Mucosa of stomach (tissue), 1 donor: ENCODE measurements at regions not wholly inside any gene's neighbourhood (a gene's known extent, or its start where the extent isn't known, plus 50 kb on each side); places are given as distances from the start of the nearest gene placed in this dataset.

Experiments
- H3K27me3 ChIP-seq: one replicate; pipeline ENCODE4 v1.7.0; 2013; ENCODE audit warnings: mild to moderate bottlenecking, low read length; ENCODE audit not compliant: control insufficient read depth, insufficient read depth
- H3K36me3 ChIP-seq: one replicate; pipeline ENCODE4 v1.7.0; 2013; ENCODE audit warnings: low read length; ENCODE audit not compliant: control insufficient read depth, insufficient read depth
- H3K4me1 ChIP-seq: one replicate; pipeline ENCODE4 v1.7.0; 2013; ENCODE audit warnings: mild to moderate bottlenecking, low read length; ENCODE audit not compliant: control insufficient read depth, insufficient read depth
- H3K4me3 ChIP-seq: one replicate; pipeline ENCODE4 v1.7.0; 2013; ENCODE audit warnings: low read length
- H3K9ac ChIP-seq: one replicate; pipeline ENCODE4 v1.7.0; 2013; ENCODE audit warnings: mild to moderate bottlenecking, low read length, moderate library complexity
- H3K9me3 ChIP-seq: one replicate; pipeline ENCODE4 v1.7.0; 2013; ENCODE audit warnings: mild to moderate bottlenecking, low read length, moderate library complexity; ENCODE audit not compliant: control insufficient read depth
- donor health status: Pancreatic carcinoma.

DNA sequence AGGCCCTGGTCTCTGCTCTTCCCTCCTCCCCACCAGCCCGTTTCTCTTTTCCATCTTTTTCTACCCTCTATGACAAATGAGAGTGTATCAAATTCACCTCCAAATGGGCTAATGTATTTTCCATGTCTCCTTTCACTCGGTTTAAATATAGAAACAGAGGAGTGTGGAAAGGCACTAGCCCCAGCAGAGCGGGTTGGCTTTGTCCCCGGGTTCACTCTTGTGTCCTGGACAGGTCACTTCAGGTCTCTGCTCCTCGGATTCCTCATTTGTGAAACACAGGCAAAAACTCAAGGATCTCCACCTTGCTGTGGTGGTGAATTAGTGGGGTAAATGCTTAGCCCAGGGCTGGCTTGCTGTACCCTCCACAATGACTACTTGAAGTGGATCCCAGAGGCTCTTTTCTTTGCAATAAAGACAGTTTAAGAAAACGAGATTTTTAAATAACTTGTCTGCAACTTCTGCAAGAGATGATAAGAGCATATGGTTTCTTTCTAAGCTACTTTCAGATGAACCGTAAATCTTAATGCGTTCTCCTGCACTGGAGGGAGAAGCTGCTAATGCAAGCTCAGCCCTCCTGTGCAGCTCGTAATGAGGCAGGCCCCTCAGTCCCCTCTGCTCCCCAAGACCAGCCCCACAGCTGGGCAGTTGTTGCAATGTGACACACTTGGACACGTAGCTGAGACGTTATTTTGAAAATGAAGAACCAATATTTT lies 292.9 kb downstream of the THBS2 start:
- no peaks in the 10 kb centered on the region for H3K4me1 ChIP-seq
- no peak overlapping the region for H3K4me3 ChIP-seq
- H3K9me3 ChIP-seq = no peaks in the 10 kb centered on the region
- H3K27me3 ChIP-seq = no peaks in the 10 kb centered on the region
- no peaks in the 10 kb centered on the region for H3K36me3 ChIP-seq
- no peak overlapping the region for H3K9ac ChIP-seq

GRCh38 chr6:168959696-168960095 lies 293.9 kb downstream of the THBS2 start:
- H3K27me3 ChIP-seq = no peaks in the 10 kb centered on the region
- no peaks in the 10 kb centered on the region for H3K4me1 ChIP-seq
- no peak overlapping the region for H3K4me3 ChIP-seq

GRCh38 chr6:168956884-168957730 lies 296.5 kb downstream of the THBS2 start:
- Histone ChIP-seq H3K27me3 (no peaks in the 10 kb centered on the region), H3K36me3 (no peaks in the 10 kb centered on the region), H3K4me1 (no peaks in the 10 kb centered on the region), H3K4me3 (no peak overlapping the region), H3K9ac (no peak overlapping the region), H3K9me3 (no peaks in the 10 kb centered on the region)

More at GRCh38 chr6:168959696-168960095, 293.9 kb downstream of the THBS2 start:
- Histone ChIP-seq H3K36me3 (no peaks in the 10 kb centered on the region), H3K9ac (no peak overlapping the region), H3K9me3 (no peaks in the 10 kb centered on the region)

GRCh38 chr6:168956141-168956838 lies 297.4 kb downstream of the THBS2 start:
- Histone ChIP-seq H3K4me1 (no peaks in the 10 kb centered on the region), H3K9ac (no peak overlapping the region), H3K27me3 (no peaks in the 10 kb centered on the region), H3K9me3 (no peaks in the 10 kb centered on the region), H3K36me3 (no peaks in the 10 kb centered on the region), H3K4me3 (no peak overlapping the region)

GRCh38 chr6:168953461-168953860 lies 300.2 kb downstream of the THBS2 start:
- Histone ChIP-seq H3K27me3 (no peaks in the 10 kb centered on the region), H3K36me3 (no peaks in the 10 kb centered on the region), H3K4me1 (no peaks in the 10 kb centered on the region), H3K9ac (no peak overlapping the region), H3K4me3 (no peak overlapping the region), H3K9me3 (no peaks in the 10 kb centered on the region)

DNA sequence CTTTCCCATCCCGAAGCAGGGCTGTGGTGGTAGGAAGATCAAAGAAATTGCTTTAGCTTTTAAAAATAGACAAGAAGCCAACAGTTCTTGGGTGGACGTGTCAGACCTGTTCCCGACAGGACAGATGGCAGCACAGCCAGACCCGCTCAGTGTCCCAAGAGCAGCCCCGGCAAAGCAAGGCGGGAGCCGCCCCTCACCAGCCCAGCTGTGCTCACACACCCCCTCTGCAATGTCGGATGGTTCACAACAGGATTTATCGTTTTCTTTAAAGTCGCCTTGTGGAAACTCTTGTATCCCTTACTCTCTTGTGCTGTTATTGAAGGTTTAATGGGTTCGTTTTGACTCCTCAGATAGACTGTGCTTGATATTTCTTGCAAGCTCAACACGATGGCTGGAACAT lies 302.4 kb downstream of the THBS2 start:
- no peaks in the 10 kb centered on the region for H3K27me3 ChIP-seq
- H3K4me1 ChIP-seq = no peaks in the 10 kb centered on the region
- H3K9ac ChIP-seq = no peak overlapping the region
- H3K9me3 ChIP-seq = no peaks in the 10 kb centered on the region
- H3K36me3 ChIP-seq = no peaks in the 10 kb centered on the region
- no peak overlapping the region for H3K4me3 ChIP-seq

DNA sequence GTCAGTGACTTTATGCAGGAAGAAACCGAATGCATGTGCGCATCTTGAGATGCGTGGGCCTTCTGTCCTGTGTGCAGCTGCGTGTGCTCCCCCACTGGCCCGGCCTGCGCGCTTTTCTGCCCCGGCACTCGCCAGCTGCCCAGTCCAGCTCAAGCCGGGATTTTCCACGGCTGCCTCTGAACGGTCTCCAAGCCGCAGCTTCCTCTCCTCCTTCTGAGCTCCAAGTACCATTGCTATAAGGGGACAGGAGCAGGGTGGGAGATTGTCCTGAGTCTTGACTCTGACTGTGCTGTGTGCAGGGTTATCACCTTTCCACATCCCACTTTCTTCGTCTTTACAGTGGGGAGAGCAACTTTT lies 302.8 kb downstream of the THBS2 start:
- no peaks in the 10 kb centered on the region for H3K4me1 ChIP-seq
- no peaks in the 10 kb centered on the region for H3K27me3 ChIP-seq
- no peak overlapping the region for H3K4me3 ChIP-seq
- H3K36me3 ChIP-seq = no peaks in the 10 kb centered on the region
- no peaks in the 10 kb centered on the region for H3K9me3 ChIP-seq
- H3K9ac ChIP-seq = no peak overlapping the region

GRCh38 chr6:168949981-168950857 lies 303.4 kb downstream of the THBS2 start:
- no peak overlapping the region for H3K9ac ChIP-seq
- no peak overlapping the region for H3K4me3 ChIP-seq
- H3K27me3 ChIP-seq = no peaks in the 10 kb centered on the region
- H3K36me3 ChIP-seq = no peaks in the 10 kb centered on the region
- H3K9me3 ChIP-seq = no peaks in the 10 kb centered on the region
- H3K4me1 ChIP-seq = no peaks in the 10 kb centered on the region

- no peaks in the 10 kb centered on the region for H3K27me3 ChIP-seq
- H3K9me3 ChIP-seq = no peaks in the 10 kb centered on the region
- no peaks in the 10 kb centered on the region for H3K36me3 ChIP-seq
- H3K4me3 ChIP-seq = no peak overlapping the region
- no peak overlapping the region for H3K9ac ChIP-seq
- no peaks in the 10 kb centered on the region for H3K4me1 ChIP-seq
Measured at GRCh38 chr6:168948990-168949531, 304.6 kb downstream of the THBS2 start.

- Histone ChIP-seq H3K36me3 (no peaks in the 10 kb centered on the region), H3K9me3 (no peaks in the 10 kb centered on the region), H3K4me3 (no peak overlapping the region), H3K9ac (no peak overlapping the region), H3K4me1 (no peaks in the 10 kb centered on the region), H3K27me3 (no peaks in the 10 kb centered on the region)
Measured at GRCh38 chr6:168948002-168948401, 305.6 kb downstream of the THBS2 start.

- no peaks in the 10 kb centered on the region for H3K4me1 ChIP-seq
- no peaks in the 10 kb centered on the region for H3K9me3 ChIP-seq
- no peaks in the 10 kb centered on the region for H3K36me3 ChIP-seq
- no peaks in the 10 kb centered on the region for H3K27me3 ChIP-seq
- H3K4me3 ChIP-seq = no peak overlapping the region
- H3K9ac ChIP-seq = no peak overlapping the region
Measured at GRCh38 chr6:168943231-168943905, 310.3 kb downstream of the THBS2 start.
